Astrocyte (in vitro differentiated cells and primary cell): ENCODE measurements at regions not wholly inside any gene's neighbourhood (a gene's known extent, or its start where the extent isn't known, plus 50 kb on each side); places are given as distances from the start of the nearest gene placed in this dataset.
"Not testable (repeated sequence)": the region's sequence is repeated elsewhere in the genome, so short reads cannot be mapped to it uniquely, and the experiment has no call there.

ENCODE experiments used
- EZH2 ChIP-seq: IDR thresholded peaks from 2 replicates; pipeline ENCODE4 v1.6.1; 2012; ENCODE audit warnings: mild to moderate bottlenecking, low read length, inconsistent platforms; ENCODE audit not compliant: insufficient read depth
- TF ChIP-seq, protein P1 (sequence below): IDR thresholded peaks from 2 replicates; pipeline ENCODE4 v1.5.1; 2011; ENCODE audit warnings: low read depth, mild to moderate bottlenecking, inconsistent platforms, low read length, moderate library complexity; ENCODE audit not compliant: insufficient read depth

DNA sequence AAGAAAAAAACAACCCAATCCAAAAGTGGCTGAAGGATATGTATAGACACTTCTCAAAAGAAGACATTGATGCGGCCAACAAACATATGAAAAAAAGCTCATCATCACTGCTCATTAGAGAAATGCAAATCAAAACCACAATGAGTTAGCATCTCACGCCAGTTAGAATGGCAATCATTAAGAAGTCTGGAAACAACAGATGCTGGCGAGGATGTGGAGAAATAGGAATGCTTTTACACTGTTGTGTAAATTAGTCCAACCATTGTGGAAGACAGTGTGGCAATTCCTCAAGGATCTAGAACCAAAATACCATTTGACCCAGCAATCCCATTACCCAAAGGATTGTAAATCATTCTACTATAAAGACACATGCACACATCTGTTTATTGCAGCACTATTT is 107.2 kb downstream of the ARL4C start:
- TF ChIP-seq, protein P1, sequence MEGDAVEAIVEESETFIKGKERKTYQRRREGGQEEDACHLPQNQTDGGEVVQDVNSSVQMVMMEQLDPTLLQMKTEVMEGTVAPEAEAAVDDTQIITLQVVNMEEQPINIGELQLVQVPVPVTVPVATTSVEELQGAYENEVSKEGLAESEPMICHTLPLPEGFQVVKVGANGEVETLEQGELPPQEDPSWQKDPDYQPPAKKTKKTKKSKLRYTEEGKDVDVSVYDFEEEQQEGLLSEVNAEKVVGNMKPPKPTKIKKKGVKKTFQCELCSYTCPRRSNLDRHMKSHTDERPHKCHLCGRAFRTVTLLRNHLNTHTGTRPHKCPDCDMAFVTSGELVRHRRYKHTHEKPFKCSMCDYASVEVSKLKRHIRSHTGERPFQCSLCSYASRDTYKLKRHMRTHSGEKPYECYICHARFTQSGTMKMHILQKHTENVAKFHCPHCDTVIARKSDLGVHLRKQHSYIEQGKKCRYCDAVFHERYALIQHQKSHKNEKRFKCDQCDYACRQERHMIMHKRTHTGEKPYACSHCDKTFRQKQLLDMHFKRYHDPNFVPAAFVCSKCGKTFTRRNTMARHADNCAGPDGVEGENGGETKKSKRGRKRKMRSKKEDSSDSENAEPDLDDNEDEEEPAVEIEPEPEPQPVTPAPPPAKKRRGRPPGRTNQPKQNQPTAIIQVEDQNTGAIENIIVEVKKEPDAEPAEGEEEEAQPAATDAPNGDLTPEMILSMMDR = not testable (repeated sequence)
- not testable (repeated sequence) for TF ChIP-seq EZH2
